ENCODE measurements at regions not wholly inside any gene's neighbourhood (a gene's known extent, or its start where the extent isn't known, plus 50 kb on each side); places are given as distances from the start of the nearest gene placed in this dataset.
"Not testable (repeated sequence)": the region's sequence is repeated elsewhere in the genome, so short reads cannot be mapped to it uniquely, and the experiment has no call there.

DNA sequence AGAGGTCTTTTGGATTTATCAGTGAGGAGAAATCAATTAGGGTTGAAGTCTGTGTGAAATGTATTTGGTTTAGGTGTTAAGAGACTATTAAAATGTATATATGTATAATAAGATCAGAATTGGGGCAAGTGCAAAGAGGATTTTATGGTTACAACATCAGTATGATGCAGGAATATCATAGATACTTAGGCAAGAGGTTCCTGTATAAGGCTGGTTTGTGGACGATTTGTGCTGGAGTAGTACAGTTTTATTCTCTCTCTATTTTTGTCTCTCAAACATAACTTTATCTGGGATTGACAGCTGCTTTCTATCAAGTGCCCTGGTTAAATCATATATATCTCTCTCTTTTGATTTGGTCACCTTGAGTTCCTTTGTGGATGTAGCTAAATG lies 142.5 kb downstream of the CTH start:
- no peak for DNase-seq (ENCODE audit: low read depth in 2 of 3, low spot score in 2 of 3)

DNA sequence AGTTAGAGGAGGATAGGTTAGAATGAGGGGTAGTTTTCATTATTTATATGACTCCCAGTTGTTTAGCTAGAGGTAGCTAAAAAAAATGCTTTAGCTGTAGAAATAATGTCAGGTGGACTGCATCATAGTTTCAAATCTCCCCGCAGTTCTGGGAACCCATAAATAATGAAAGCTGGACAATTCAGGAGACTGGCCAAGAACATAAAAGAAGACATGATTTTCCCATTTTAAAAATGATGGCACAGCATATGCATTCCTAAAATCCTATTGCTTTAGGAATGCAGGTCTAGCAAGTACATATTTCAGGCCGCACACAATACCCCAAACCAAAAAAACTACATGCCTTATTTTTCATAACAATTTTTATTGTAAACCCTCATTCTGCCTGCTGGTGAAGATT lies 143.3 kb downstream of the CTH start:
- no peak for DNase-seq (ENCODE audit: low read depth in 2 of 3, low spot score in 2 of 3)

DNA sequence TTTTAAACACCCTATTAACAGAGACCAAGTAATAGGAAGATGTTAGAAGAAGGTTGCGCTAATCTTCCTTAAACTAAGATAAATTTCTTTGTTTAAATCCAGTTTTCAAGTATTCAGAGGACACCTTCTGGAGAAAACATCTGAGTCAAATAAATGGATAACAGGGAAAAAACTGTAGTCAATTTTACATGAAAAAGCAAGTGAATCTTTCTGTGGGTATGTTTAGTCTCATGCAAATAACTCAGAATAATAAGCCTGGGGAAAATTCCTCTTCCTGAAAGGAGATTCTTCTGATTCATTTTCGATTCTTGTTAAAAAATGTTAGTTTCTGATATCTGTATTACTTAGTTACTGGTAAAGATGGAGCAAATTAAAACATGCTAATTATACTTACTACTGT lies 145.5 kb downstream of the CTH start:
- no peak for DNase-seq (ENCODE audit: low read depth in 2 of 3, low spot score in 2 of 3)

DNA sequence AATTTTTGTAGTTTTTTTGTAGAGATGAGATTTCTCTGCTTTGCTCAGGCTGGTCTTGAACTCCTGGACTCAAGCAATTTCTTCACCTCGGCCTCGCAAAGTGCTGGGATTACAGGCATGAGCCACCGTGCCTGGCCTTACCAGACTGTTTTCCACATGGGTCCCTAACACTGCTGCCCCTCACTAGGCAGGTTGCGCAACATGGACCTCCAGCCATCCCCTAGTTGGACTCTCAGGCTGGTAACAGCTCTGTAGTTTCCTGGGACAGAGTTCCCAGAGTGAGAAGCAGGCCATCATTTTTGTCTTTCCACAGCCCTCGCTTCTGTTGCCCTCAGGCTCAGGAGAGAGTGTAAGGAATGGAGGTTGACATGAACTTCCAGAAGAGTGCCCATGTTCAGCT lies 156.1 kb downstream of the CTH start:
- no peak for DNase-seq (ENCODE audit: low read depth in 2 of 3, low spot score in 2 of 3)

DNA sequence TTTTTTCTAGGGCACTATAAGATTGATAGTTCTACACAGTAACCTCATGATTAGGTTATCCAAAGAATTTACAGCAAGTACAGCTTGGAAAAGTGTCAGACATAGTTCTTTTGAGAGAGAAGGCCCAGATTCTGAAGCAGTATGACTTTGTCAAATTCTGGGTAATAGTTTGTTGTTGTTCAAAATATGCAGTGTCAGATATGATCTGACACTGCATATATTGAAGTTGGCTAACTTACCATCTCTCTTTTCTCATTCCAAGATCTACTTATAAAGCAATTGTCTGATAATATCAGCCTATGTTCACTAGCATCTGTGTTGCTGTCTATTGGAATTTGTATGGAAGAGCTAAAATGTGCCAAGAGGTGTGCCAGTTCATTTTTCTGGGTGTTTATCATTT lies 160.1 kb downstream of the CTH start:
- no peak for DNase-seq (ENCODE audit: low read depth in 2 of 3, low spot score in 2 of 3)

DNA sequence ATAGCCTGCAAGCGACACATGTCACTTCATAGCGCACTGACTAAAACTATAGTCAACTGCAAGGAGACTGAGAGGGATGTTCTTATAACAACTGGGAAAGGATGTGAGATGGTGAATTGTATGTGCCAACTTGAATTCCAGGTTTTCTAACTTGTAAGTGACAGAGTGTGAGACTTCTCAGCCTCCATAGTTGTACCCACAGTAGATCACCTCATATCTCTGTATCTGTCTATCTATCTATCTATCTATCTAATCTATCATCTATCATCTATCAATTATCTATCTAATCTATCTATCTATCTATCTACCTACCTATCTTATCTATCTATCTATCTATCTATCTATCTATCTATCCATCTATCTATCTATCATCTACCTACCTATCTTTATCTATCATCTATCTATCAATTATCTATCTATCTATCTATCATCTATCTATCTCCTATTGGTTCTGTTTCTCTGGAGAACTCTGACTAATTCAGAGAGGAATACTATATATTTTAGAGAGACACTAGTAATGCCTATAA lies 162.3 kb downstream of the CTH start:
- DNase-seq (ENCODE audit: low read depth in 2 of 3, low spot score in 2 of 3) = no peak

DNA sequence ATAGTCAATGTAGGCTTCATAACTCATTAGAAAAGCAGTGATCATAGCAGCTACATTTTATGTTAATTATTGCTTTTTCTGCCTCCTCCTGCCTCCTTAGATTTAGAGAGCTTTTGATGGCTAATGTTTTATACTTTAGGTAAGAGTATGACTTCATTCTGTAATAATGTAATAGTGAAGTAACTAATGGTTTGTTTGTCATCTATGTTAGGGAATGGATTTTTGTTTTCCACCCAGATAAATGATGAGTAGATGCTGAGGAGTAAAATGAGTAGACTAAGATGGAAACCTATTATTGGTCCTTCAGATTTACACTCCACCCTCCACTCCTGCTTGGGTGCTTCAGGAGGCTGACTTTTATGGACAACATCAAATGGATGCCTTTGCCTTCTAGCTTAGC lies 170.6 kb downstream of the CTH start:
- no peak for DNase-seq (ENCODE audit: low read depth in 2 of 3, low spot score in 2 of 3)

DNA sequence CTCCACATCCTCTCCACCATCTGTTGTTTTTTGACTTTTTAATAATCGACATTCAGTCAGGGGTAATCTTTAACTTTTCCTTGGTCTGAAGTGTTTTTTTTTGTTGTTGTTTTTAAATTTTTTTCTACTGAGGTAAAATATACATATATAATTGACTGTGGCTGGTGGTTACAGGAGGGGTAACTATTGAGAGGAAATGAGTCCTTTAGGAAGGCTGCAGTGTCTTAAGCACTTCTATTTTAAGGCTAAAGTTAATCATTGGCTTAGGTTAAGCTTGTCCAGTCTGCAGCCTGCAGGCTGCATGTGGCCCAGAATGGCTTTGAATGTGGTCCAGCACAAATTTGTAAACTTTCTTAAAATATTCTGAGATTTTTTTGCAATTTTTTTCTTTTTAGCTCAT lies 172.5 kb downstream of the CTH start:
- DNase-seq (ENCODE audit: low read depth in 2 of 3, low spot score in 2 of 3) = no peak

DNA sequence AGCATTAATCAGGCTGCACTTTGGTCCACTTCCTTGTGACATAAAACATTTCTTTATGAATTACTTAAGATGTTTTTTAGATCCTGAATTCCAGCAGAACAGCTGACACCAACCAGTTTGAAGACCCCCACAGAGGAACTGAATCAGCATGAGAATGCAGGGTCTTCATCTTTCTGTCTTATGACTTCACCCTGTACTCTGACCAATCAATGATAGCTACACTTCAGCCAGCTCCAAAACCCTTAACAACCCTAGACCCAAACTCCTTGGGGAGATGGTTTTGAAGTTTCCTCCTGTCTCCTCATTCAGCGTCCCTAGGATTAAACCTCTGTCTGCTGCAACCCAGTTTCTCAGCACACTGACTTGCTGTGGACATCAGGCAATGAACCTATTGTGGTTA lies 175.0 kb downstream of the CTH start:
- DNase-seq (ENCODE audit: low read depth in 2 of 3, low spot score in 2 of 3) = no peak

DNA sequence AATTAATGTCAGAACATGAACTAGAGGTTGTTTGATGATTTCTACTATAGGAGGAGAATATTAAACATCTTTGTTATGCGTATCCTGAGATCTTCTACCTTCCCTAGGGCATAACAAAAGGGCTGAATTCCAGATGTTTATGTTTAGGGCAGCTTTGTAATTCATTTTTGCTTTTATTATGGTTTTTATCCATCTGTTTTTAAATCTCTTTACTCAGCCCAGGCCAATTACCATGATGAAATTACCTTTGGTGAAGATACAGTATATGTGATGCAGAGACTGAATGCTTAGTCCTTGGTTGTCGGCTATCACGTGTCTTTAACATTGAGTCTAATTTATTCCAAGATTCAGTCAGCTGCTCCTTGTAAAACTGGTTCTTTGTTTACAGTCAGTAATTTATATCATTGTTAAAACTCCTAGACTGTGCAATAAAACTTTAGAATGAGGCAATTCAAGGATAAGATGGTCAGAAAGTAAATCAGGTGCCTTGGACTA lies 176.9 kb downstream of the CTH start:
- DNase-seq (ENCODE audit: low read depth in 2 of 3, low spot score in 2 of 3) = no peak

DNA sequence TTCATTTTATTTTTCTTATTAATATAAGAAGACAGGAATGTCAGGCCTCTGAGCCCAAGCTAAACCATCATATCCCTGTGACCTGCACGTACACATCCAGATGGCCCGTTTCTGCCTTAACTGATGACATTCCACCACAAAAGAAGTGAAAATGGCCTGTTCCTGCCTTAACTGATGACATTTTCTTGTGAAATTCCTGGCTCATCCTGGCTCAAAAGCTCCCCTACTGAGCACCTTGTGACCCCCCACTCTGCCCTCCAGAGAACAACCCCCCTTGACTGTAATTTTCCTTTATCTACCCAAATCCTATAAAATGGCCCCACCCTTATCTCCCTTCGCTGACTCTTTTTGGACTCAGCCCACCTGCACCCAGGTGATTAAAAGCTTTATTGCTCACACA lies 182.5 kb downstream of the CTH start:
- not testable (repeated sequence) for DNase-seq (ENCODE audit: low read depth in 2 of 3, low spot score in 2 of 3)

DNA sequence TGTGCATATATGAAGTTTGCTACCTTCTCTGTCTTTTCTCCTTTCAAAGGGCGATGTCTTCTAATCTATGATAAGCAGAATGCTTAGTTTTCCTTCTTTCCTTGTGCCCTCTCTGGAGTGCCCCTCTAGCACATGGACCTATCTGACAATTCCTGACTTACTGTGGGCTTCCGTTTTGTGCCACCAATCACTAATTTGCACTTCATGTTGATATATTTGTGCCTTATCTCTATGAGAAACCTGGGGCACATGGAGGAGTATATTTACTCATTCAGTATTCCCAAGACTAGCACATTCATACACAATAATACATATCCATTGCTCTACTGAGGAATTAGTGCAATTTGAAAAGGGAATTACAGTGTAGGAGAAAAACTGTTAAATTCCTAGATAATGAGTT lies 197.7 kb downstream of the CTH start:
- no peak for DNase-seq (ENCODE audit: low read depth in 2 of 3, low spot score in 2 of 3)

DNA sequence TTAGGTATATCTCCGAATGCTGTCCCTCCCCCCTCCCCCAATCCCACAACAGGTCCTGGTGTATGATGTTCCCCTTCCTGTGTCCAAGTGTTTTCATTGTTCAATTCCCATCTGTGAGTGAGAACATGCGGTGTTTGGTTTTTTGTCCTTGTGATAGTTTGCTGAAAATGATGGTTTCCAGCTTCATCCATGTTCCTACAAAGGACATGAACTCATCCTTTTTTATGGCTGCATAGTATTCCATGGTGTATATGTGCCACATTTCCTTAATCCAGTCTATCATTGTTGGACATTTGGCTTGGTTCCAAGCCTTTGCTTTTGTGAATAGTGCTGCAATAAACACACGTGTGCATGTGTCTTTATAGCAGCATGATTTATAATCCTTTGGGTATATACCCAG lies 199.1 kb downstream of the CTH start:
- not testable (repeated sequence) for DNase-seq (ENCODE audit: low read depth in 2 of 3, low spot score in 2 of 3)

DNA sequence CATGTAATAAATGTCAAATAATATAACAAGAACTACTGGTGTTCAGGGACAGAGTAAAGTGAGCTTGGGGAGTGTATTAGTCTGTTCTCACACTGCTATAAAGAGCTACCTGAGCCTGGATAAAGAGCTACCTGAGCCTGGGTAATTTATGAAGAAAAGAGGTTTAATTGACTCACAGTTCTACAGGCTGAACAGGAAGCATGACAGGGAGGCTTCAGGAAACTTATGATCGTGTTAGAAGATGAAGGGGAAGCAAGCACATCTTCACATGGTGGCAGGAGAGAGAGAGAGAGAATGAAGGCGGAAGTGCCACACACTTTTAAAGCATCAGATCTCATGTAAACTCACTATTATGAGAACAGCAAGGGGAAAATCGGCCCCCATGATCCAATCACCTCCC lies 205.9 kb downstream of the CTH start:
- no peak for DNase-seq (ENCODE audit: low read depth in 2 of 3, low spot score in 2 of 3)

DNA sequence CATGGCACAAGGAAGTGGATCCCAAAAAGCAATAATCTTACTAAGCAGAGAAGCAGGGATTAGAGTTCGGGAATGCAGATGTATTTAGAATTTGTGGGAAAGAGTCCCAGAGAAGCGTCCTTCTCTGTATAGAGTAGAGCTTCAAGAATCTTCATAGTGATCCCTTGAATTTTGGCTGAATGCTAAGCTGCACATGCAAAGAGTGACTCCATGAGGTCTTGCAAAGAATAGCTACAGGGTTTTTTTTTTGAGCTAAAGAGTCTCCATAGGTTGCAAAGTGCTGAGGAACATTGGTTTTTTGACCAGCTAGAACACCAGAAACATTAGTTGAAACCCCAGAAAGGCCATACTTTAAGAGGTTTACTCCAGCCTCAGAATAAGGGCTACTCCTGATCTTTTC lies 206.7 kb downstream of the CTH start:
- DNase-seq (ENCODE audit: low read depth in 2 of 3, low spot score in 2 of 3) = no peak

DNA sequence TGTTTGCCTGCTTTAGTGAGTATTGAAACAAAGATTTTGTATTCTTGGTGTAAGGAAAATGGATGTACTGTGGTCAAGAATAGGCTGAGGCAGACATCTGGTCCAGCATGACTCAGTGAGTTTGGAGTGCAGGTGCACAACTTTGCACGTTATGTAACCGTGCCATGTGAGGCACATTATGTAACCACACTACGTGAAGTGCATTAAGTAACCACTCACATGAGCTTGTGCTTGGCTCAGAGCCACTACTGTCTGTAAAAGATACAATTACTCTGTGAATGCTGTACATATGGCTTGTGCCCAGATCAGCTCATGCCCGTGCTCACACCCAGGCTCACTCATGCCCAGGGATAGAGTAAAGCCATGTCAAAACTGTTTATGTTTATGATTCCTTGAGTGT lies 216.8 kb downstream of the CTH start:
- no peak for DNase-seq (ENCODE audit: low read depth in 2 of 3, low spot score in 2 of 3)

DNA sequence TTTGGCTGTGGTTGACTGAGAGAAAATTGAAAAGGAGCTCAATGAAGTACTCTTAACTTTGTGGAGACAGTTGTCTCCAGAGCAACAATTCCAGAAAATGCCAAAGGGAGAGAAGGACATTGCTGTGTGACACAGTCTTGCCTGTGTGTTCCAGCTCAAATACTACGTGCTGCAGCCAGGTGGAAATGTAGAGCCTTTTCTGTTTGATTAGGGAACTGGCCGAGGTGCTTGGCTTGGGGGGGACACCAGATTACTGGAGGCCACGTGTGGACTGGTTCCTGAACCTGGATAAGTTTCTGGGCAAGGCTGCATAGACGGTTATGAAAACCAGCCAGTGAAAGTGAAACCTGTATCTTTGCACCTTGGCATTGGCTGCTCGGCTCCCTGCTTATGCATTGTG lies 217.9 kb downstream of the CTH start:
- no peak for DNase-seq (ENCODE audit: low read depth in 2 of 3, low spot score in 2 of 3)

DNA sequence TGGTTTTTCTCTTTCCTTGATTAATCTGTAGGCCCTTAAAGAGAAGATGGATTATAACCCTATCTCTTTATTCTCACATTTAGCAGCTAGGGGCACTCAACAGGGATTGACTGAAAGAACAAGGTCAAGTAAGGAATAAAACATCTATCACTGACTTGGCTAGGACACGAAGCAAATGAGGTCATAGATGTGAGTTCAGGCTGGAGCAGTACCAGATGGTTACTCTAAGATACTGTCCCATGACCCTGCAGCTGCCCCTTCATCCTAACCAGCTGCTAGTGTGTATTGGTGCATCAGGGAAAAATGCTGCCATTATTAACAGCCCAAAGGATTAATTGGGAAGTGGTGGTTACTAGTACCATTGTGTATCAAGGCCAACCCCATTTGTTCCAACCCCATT lies 221.9 kb downstream of the CTH start:
- no peak for DNase-seq (ENCODE audit: low read depth in 2 of 3, low spot score in 2 of 3)

DNA sequence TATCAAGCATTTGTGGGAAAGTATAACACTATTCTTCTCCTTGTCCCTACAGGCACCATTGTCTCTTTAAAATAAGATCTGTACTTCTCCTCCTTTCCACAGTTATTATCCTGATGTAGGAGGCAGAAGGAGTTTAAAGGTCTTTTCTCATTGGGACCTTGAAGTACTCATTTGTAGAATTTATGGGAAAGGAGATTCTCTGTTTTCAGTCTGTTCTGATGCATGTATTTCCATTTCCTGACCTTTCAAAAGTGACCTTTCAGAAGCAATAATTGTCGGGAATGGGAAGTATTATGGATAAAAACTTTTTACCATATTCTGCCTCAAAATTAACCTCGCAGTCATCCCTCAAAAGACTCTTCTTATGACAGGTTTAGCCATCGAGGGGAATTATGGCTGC lies 224.8 kb downstream of the CTH start:
- DNase-seq (ENCODE audit: low read depth in 2 of 3, low spot score in 2 of 3) = no peak

DNA sequence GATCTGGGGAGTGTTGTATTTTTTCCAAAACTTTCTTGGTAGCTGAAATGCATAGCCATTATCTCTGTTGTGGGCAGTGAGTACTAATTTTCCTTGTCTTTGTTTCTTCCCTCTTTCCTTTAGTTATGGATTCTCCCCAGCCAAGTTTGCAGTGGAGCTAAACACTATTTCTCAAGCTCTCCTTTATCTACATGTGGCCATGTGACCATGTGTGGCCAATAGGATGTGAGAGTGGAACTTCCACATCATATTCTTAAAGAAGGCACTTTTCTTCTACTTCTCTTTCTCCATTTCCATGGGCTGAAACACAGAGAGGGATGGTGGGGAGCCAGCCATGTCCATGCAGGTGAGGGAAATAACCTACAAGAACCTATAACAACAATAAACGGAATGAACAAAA lies 230.8 kb downstream of the CTH start:
- DNase-seq (ENCODE audit: low read depth in 2 of 3, low spot score in 2 of 3) = no peak

DNA sequence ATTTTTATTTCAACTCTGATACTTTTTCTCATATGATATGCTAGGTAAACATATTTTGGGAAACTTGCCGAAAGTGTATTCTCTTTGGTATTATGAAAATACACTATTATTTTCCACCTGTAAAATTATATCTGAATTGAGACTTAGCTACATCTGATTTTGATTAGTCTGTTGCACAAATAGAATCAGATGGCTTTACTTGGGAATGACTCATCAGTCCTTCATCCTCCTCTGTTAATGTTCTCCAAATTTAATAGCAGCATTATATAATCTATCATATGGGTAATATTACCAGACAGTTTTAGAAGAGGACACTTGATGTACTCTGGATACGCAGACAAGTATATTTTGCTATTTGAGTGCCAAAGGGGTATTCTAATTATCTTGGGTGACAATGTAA lies 245.3 kb downstream of the CTH start:
- no peak for DNase-seq (ENCODE audit: low read depth in 2 of 3, low spot score in 2 of 3)

DNA sequence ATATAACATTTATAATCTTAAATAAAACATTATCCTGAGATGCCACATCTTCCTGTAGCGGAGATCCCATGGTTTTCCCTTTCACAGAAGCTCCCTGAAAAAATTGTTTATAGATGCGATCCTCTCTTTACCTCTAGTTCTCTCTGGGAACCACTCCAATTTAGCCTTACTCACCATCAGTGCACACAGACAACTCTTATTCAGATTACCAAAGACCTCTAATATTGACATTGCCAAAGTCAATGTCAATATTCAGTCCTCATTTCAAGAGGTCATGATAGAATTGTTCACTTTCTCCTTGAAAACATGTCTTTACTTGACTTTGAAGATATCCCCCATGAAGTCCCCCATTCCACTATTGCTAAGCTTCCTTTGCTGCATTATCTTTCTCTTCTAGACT lies 248.8 kb downstream of the CTH start:
- no peak for DNase-seq (ENCODE audit: low read depth in 2 of 3, low spot score in 2 of 3)

DNA sequence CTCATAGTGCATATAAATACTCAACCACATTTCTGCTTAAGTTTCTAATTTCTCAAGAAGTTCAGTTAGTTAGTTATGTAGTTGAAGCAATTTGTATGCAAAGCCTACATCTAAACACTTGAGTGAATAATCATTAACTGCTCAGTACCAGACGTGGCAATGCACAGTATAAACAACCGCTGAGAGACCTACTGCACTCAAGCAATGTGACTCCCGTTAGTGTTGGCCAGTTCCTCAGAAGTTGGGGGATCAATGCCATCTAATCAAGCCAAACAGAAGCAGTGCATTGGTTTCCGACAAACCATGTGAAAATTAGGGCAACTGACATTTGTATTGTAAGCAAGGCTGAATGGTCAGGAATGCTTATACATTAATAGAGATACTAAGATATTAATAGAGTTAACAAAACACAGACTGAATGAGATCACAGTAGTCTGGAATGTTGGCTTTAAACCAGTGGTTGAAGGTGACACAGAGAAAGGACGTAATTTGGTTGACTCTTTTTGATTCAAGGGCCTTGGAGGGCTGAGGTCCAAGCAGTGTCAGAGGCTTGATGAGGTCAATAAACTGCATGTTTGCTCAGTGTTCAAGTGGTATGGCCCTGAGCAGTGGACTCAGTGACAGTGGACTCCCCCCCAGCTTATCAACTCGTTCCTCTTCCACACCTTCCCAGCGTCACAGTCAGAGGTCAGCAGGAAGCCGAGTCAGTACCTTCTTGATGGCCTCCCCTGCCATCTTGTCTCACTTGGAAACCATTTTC lies 255.5 kb downstream of the CTH start:
- DNase-seq (ENCODE audit: low read depth in 2 of 3, low spot score in 2 of 3) = no peak

Data from activated CD8-positive, alpha-beta memory T cell treated with anti-CD3 and anti-CD28 coated beads for 48 hours (primary cell).